ENCODE measurements at regions not wholly inside any gene's neighbourhood (a gene's known extent, or its start where the extent isn't known, plus 50 kb on each side); places are given as distances from the start of the nearest gene placed in this dataset.
"Not testable (repeated sequence)": the region's sequence is repeated elsewhere in the genome, so short reads cannot be mapped to it uniquely, and the experiment has no call there.

DNA sequence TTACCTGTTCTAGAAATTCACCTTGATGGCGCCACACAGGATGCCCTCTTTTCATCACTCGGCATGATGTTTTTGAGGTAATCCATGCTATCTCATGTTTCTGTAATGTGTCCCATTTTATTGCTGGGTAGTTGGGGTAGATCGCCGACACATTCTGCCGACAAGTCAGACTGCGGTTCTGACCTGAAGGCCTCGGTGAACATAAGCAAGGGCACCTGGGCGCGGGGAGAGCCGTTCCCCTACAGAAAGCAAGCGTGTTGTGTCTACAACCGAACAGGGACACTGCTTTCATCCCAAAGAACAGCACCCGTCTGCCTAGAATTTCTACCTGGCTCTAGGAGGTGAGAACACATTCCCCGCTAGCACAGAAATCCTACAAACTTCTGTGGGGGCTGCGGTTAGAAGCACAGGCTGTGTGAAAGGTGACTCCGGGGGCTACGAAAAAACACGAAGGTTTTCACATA is 149.2 kb downstream of the PPIAL4G start:
- peaks cover 9 to 24% (median 18%) of the 10 kb centered on the region in 4 donors for H3K4me1 ChIP-seq
- no peaks in the 10 kb centered on the region for H3K9me3 ChIP-seq
- intact Hi-C loops (cut with DNase I; ENCODE audit: low total_unique reads) = no loop called here
- TF ChIP-seq, protein P1, sequence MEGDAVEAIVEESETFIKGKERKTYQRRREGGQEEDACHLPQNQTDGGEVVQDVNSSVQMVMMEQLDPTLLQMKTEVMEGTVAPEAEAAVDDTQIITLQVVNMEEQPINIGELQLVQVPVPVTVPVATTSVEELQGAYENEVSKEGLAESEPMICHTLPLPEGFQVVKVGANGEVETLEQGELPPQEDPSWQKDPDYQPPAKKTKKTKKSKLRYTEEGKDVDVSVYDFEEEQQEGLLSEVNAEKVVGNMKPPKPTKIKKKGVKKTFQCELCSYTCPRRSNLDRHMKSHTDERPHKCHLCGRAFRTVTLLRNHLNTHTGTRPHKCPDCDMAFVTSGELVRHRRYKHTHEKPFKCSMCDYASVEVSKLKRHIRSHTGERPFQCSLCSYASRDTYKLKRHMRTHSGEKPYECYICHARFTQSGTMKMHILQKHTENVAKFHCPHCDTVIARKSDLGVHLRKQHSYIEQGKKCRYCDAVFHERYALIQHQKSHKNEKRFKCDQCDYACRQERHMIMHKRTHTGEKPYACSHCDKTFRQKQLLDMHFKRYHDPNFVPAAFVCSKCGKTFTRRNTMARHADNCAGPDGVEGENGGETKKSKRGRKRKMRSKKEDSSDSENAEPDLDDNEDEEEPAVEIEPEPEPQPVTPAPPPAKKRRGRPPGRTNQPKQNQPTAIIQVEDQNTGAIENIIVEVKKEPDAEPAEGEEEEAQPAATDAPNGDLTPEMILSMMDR (IDR thresholded peaks at IDR 0.05) = no peak
- TF ChIP-seq EP300 (IDR thresholded peaks at IDR 0.05) (no peak), POLR2AphosphoS5 (IDR thresholded peaks at IDR 0.05) (no peak)
- H3K27ac ChIP-seq = peak overlapping the region in 3 of 5 donors; percentile 71 to 86 (median 84)
- peaks cover 0 to 85% (median 9%) of the 10 kb centered on the region in 3 donors for H3K27me3 ChIP-seq
- peak overlapping the region; percentile 42 to 49 (median 44) for H3K4me3 ChIP-seq
- WGBS, 5 donors = 6 to 30% (median 7%) methylated on average over 16 to 18 of the region's 18 CpGs
- H3K36me3 ChIP-seq = no peaks in the 10 kb centered on the region
- DNase-seq = no peak

- no peaks in the 10 kb centered on the region for H3K36me3 ChIP-seq
- no peak overlapping the region for H3K27ac ChIP-seq
- no peak overlapping the region for H3K4me3 ChIP-seq
- DNase-seq = no peak
- H3K4me1 ChIP-seq = peaks cover 1 to 6% (median 3%) of the 10 kb centered on the region in 4 donors
- intact Hi-C loops (cut with DNase I; ENCODE audit: low total_unique reads) = no loop called here
- H3K9me3 ChIP-seq = no peaks in the 10 kb centered on the region
- 34 to 69% (median 40%) methylated on average over 23 to 26 of the region's 26 CpGs for WGBS, 5 donors
- no peak for TF ChIP-seq POLR2AphosphoS5 (IDR thresholded peaks at IDR 0.05)
- TF ChIP-seq EP300 (IDR thresholded peaks at IDR 0.05) = no peak
- no peak for TF ChIP-seq POLR2A (IDR thresholded peaks at IDR 0.05)
- TF ChIP-seq, protein P1 (IDR thresholded peaks at IDR 0.05) = no peak
- peaks cover 0 to 73% (median 13%) of the 10 kb centered on the region in 3 donors for H3K27me3 ChIP-seq
These were observed 154.2 kb downstream of the PPIAL4G start for GRCh38 chr1:148328884-148329283.

- H3K27me3 ChIP-seq = peaks cover 0 to 54% (median 13%) of the 10 kb centered on the region in 3 donors
- intact Hi-C loops (cut with DNase I; ENCODE audit: low total_unique reads); H3K4me3 ChIP-seq; H3K4me1 ChIP-seq; DNase-seq; H3K27ac ChIP-seq; H3K36me3 ChIP-seq; H3K9me3 ChIP-seq: not testable (repeated sequence)
- 91 to 93% (median 91%) methylated on average over 17 of the region's 17 CpGs for WGBS, 5 donors
These were observed 158.1 kb downstream of the PPIAL4G start for GRCh38 chr1:148325031-148325430.

GRCh38 chr1:148324465-148324864 is 158.6 kb downstream of the PPIAL4G start:
- WGBS, 5 donors = 91 to 99% (median 95%) methylated on average over 5 of the region's 5 CpGs
- H3K36me3 ChIP-seq; DNase-seq; intact Hi-C loops (cut with DNase I; ENCODE audit: low total_unique reads); H3K4me3 ChIP-seq; H3K4me1 ChIP-seq; H3K9me3 ChIP-seq; H3K27ac ChIP-seq: not testable (repeated sequence)
- peaks cover 0 to 54% (median 11%) of the 10 kb centered on the region in 3 donors for H3K27me3 ChIP-seq

DNA sequence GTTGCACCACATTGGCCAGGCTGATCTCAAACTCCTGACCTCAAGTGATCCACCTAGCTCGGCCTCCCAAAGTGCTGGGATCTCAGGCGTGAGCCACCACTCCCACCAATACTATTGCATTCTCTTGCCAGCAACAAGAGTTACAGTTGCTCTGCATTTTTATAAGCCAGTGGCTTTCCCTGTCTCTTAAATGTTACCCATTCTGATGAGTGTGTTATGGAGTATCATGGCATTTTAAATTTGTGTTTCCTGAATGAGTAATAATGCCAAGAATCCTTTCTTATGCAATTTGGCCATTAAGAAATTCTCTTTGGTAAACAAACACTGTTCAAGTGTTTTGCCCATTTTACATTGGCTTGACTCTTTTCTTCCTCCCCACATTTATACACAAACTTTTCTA is 163.0 kb downstream of the PPIAL4G start:
- Histone ChIP-seq H3K27me3 (peaks cover 0 to 75% (median 28%) of the 10 kb centered on the region in 3 donors), H3K4me1 (peaks cover 10 to 18% (median 14%) of the 10 kb centered on the region in 4 donors)
- H3K9me3 ChIP-seq; intact Hi-C loops (cut with DNase I; ENCODE audit: low total_unique reads); H3K36me3 ChIP-seq; H3K27ac ChIP-seq; H3K4me3 ChIP-seq; DNase-seq: not testable (repeated sequence)
- WGBS, 5 donors = 87 to 100% (median 97%) methylated on average over 2 of the region's 2 CpGs

GRCh38 chr1:148318904-148319242 is 164.2 kb downstream of the PPIAL4G start:
- H3K27ac ChIP-seq = no peak overlapping the region
- intact Hi-C loops (cut with DNase I; ENCODE audit: low total_unique reads) = no loop called here
- WGBS, 5 donors = 61 to 83% (median 74%) methylated on average over 6 of the region's 6 CpGs
- H3K36me3 ChIP-seq = no peaks in the 10 kb centered on the region
- H3K4me3 ChIP-seq = peak overlapping the region in 3 of 4 donors; percentile 9 to 33 (median 28)
- peaks cover 0 to 74% (median 28%) of the 10 kb centered on the region in 3 donors for H3K27me3 ChIP-seq
- no peak for TF ChIP-seq POLR2AphosphoS5 (IDR thresholded peaks at IDR 0.05)
- no peak for TF ChIP-seq EP300 (IDR thresholded peaks at IDR 0.05)
- no peak for TF ChIP-seq POLR2A (IDR thresholded peaks at IDR 0.05)
- DNase-seq = no peak
- H3K4me1 ChIP-seq = peaks cover 10 to 18% (median 14%) of the 10 kb centered on the region in 4 donors
- H3K9me3 ChIP-seq = peaks cover 0 to 7% (median 2%) of the 10 kb centered on the region in 4 donors
